IPS DF 4.7 (cell line): ENCODE measurements at regions not wholly inside any gene's neighbourhood (a gene's known extent, or its start where the extent isn't known, plus 50 kb on each side); places are given as distances from the start of the nearest gene placed in this dataset.
"Not testable (repeated sequence)": the region's sequence is repeated elsewhere in the genome, so short reads cannot be mapped to it uniquely, and the experiment has no call there.

Experiments
- DNase-seq: peaks from one replicate; pipeline ENCODE4 v3.0.0-alpha.2; 2013; ENCODE audit warnings: low spot score; ENCODE audit errors: extremely low read depth

DNA sequence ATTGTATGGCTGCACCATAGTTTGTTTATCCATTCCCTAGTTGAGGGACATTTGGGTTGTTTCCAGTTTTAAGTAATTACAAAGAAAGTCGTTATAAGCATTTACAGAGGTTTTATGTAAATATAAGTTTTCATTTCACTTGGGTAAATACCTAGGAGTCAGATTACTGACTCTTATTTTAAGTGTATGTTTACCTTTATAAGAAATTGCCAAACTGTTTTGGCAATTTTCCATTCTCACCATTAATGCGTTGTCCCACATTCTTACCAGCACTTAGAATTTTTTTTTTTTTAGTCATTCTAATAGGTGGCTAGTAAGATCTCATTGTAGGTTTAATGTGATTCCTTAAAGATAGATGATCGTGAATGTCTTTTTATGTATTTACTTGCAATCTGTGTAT, 121.5 kb upstream of the NR3C2 start:
- no peak for DNase-seq

DNA sequence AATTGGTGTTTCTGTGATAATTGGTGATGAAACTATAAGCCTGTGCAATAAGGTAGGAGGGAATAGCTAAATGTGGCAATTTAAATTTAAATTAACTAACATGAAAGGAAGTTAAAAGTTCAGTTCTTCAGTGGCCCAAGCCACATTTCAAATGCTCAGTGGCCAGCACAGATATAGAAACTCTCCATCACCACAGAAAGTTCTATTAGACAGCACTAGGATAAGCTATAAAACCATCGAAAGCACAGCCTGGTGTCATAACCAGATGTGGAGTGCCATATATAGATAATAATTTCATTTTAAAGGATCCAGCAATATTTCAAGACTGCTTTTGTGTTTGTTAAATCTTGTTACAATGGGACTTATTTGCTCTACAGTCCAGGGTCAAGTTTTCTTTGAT, 119.3 kb upstream of the NR3C2 start:
- DNase-seq: no peak

DNA sequence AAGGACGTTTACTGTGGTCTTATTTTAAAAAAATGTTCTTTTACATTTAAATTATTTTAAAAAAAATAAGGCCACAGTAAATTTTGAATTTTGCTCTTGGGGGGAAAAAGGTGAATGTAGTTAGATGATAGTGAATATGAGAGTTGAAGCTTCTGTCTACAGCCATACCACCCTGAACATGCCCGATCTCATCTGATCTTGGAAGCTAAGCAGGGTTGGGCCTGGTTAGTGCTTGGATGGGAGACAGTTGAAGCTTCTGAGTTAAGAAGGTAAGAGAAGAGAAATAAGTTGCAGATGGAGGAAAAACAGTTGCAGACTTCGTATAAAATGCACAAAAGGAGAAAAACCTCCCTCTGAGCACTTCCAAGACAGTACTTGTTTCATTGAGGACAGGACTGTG, 115.6 kb upstream of the NR3C2 start:
- DNase-seq: no peak

DNA sequence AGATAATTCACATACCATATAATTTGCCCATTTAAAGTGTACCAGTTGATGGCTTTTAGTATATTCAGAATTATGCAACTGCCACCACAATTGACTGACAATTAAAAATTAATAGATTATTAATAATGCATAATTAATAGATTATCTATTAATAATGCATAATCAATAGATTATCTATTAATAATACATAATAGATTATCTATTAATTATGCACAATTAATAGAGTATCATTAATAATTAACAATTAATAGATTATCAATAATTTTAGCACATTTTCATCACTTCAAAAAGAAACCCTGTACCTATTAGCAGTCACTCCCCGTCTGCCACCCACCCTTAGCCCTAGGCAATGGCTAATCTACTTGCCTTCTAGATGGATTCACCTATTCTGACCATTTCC, 108.6 kb upstream of the NR3C2 start:
- no peak for DNase-seq

DNA sequence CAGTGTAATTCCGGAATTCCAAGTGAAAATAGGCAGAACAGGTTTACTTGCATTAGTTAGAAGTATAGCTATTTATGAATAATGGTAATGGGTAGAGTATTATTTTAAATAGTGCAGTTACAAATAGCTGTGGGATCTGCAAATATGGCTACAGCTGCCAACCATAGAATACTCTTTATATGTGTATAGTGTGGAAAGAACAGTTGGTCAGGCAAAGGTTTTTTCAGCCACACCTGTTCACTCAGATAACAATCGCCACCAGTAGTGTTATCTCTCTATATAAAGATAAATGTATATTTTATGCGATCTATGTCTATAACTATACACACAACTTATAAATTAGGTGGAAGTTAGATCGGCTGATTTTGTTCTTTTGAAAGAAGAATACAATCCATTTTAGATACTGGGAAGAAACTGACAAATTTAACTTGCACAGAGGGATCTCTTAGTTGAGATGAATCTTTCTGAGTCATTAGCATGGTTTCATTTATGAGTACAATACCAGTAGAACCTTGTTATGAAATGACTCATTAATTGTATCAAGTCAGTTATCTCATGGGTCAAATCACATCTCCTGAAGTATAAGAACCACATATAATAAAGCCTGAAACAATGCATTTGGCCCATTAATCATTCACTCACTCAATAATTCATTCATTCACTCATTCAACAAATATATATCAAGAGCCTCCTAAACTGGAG, 100.9 kb upstream of the NR3C2 start:
- DNase-seq: no peak

DNA sequence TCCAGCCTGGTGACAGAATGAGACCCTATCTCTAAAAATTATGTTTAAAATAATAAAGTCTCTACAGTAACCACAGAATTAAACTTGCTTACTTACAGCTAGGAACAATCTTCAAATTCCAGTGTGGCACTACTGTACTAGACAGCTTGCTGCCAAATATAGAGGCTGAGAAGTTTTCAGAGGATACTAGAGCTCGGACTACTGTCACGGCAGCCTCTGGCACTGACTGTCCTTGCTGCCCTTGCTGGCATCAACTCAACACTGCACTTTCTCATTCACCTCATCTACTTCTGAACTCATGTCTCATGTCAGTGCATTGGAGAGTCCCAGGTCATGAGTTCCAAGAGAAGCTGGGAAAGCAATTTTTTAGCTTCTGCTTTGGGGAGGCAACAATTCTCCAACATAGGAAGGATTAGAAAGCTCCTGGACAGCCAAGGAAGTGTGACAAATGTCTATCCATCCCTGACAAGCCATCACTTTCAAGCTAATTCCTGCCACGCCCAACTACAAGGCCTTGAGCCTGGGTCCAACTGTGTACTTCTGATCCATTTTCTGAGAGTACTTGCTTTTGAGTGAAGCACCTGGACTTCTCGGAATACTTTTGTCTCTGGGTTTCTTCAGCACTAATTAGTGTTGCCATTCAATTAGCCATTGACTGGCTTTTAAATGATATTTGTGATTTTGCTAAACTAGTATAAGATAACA, 98.6 kb upstream of the NR3C2 start:
- no peak for DNase-seq

DNA sequence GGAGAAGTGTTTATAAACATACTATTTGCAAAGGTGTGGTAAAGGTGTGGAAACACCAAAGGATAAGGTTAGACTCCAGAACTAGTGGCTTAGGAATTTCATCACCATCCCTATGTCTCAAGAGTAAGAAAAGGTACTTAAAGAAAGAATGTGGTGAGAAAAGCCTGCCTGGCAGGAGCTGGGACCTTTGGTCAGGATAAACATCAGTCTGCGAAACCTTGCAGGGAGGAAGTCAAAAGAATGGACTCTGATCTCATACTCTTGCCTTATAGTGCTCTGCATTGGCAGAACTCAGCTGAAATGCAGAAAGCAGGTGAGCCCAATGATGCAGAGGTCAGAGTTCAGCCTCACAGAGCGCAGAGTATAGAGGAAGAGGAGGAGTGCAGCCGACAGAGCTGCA, 97.2 kb upstream of the NR3C2 start:
- no peak for DNase-seq

DNA sequence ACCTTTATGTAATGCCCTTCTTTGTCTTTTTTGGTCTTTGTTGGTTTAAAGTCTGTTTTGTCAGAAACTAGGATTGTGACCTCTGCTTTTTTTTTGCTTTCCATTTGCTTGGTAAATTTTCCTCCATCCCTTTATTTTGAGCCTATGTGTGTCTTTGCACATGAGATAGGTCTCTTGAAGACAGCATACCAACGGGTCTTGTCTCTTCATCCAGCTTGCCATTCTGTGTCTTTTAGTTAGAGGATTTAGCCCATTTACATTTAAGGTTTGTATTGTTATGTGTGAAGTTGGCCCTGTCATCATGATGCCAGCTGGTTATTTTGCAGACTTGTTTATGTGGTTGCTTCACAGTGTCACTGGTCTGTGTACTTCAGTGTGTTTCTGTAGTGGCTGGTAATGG, 91.6 kb upstream of the NR3C2 start:
- not testable (repeated sequence) for DNase-seq

DNA sequence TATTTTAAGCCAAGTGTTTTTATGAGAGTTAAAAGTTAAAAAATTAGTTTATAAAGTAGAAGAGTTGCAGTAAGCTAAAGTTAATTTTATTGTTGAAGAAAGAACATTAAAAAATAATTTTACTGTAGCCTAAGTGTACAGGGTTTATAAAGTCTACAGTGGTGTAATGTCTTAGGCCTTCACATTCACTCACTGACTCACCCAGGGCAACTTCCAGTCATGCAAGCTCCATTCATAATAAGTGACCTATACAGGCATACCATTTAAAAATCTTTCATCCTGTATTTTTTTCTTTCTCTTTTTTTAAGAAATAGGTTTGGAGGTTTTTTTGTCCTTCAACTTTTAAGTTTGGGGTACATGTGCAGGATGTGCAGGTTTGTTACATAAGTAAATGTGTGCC, 87.9 kb upstream of the NR3C2 start:
- no peak for DNase-seq

DNA sequence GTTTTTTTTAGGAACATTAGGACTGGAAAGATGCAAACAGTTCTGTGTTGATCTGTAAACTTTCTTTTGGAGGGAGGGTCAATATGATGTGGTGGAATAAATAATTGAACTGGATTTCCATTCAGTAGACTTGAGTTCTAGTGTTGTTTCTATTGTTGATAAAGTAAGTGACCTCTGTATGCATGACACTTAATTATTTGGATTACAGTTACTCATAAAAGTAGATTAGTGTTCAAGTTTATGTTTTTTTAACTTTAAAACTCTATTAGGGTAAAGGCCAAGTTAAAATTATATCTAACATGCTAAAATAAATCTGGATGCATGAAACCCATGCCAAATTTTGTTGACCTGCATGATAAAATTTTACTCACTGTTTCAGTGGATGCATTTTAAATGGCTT, 85.4 kb upstream of the NR3C2 start:
- no peak for DNase-seq

DNA sequence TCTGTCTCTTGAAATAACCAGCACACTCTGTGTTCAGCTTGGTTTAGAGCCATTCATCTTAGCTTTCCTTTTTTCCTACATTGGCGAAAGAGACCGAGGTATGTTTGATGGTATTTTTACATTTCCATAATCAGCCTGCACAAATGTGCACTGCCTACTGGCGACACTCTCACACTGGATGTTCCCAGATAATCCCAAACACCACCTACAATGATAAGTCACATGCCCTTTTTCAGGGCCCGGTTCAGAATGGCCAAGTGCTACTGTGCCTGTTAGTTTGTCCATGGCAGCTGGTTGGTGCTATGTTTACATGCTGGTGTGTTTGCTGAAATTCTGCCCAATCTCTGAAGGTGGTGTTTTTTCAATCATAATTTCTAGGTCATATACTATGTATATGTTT, 80.8 kb upstream of the NR3C2 start:
- no peak for DNase-seq

DNA sequence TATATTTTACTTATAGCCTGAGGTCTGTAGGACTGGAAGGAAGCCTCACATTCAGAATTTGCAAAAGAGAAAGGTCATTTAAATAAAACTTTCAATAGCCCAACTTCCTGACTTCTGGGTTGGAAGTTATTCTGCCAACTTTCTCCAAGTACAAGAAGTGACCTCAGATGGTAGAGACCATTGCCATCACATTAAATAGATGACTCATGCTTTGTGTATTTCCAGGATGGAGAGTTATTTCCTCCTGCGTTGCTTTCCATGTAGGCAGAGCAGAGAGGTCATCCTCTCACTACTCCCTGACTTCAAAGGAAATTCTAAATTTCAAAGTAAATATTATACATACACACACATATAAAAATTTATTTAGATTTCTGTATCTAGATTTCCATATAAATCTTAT, 73.0 kb upstream of the NR3C2 start:
- DNase-seq: no peak

DNA sequence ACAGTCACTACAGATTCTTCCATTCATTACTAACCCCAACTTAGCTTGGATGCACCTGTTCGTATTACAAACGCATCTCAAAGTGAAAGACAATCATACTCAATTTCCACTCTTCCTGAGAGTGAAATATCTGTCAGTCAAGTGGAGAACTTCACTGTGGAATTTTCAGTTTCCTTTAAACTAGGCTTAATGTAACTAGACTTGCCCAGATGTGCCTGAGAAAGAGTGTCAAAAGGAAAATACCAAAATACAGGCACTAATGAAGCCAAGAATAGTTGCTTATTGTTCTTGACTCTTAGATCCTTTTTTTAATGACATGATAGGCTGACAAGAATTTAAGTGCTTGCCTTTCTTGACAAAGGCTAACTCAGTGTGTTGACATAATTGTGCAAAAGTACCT, 72.4 kb upstream of the NR3C2 start:
- no peak for DNase-seq

DNA sequence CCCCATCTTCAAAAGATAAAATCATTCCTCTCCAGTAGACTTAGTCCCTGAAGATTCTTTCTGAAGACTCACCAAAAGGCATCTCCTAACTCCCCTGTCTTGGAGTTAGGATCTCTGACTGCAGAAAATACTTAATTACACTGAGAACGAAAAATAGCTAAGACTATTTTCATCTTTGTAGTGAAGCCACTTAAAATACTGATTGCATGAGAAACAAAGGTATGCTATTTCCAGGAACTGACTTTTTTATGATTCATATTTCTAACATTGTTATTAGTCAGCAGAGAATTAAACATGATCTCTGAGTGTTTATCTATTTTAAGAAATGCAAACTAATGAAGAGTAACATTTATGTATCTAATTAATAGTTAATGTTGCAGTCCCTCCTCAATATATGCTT, 71.8 kb upstream of the NR3C2 start:
- DNase-seq: no peak

DNA sequence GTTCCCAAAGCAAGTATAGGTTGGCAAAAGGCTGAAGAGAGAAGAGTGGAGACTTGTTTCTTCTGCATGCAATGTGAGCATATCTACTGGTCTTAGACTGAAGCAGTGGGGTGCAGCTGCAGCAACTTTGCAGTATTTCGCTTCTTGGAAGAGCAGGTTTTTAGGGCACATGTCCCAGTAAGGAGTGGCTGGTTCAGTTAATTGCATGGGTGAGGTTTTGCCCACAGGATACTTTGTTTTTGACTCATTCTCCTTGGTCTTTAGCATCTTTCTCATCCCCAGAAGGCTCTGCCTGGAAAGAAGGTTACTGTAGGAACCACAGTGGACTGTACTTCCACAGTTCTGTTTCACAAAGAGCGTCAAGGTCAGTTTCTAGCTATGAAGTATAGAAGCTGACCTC, 68.0 kb upstream of the NR3C2 start:
- no peak for DNase-seq

DNA sequence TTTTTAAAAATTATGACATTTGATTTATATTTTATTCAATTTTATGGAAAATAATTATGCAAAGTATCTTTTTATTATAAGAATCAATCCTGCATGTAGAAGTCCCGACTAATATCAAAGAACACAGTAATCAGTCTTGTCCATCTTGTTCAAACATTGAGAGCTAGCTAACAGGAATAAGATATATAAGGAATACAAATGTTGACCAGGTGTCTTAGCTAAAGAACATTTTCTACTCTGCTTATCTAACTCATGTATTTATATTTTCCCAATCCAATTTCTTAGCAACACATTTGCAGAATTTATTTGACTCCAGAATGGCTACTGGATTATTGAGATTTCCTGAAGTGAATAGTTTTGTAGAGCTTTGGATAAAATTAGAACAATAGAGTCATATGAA, 61.5 kb upstream of the NR3C2 start:
- DNase-seq: no peak

DNA sequence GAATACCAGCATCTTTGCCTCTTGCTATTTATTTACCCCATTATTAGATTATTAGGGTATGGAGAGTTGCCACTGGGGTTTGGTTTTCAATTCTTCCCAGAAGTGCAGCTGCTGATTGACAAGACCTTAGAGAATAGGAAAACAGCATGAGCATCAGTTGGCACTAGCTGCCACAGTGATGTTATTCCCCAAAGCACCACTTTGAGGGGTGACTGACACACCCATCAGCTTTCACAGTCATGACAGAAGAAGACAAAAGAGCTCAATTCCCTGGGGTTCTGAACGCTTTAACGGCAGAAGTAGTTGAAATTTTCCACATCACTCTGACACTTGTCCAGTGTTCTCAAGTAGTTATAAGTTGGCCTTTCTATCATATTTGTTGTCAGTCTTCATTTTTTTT, 55.0 kb upstream of the NR3C2 start:
- DNase-seq: no peak

DNA sequence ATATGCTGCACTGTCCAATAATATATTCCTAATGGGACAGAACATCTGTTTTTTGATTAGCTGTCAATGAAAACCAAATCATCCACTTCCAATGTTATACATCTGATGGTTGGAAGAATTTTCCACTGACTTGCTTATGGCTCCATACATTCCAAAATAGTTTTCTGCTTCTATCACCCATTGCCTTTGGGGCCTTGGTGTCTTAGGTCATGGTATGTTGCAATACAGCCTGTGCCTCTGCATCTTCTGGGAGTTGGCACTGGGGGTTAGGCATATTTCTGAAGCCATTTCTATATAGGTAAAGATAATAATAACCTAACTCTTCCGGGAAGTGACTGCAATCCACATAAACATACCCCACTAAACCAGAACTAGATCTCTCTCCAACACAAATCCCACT, 53.2 kb upstream of the NR3C2 start:
- no peak for DNase-seq
